AG09319 (cell line): ENCODE measurements at regions not wholly inside any gene's neighbourhood (a gene's known extent, or its start where the extent isn't known, plus 50 kb on each side); places are given as distances from the start of the nearest gene placed in this dataset.
"Not testable (repeated sequence)": the region's sequence is repeated elsewhere in the genome, so short reads cannot be mapped to it uniquely, and the experiment has no call there.

Source experiments
- DNase-seq: peaks from one replicate; pipeline ENCODE4 v3.0.0-alpha.2; 2010; ENCODE audit warnings: low read depth; ENCODE audit errors: extremely low read depth
- CTCF ChIP-seq: IDR thresholded peaks from 2 replicates; pipeline ENCODE4 v1.5.1; 2011; ENCODE audit warnings: low read depth, mild to moderate bottlenecking, inconsistent platforms, low read length, moderate library complexity

- DNase-seq: no peak
- no peak for TF ChIP-seq CTCF
Observed at GRCh38 chr3:59178698-59179097, 128.9 kb upstream of the CFAP20DC start.

GRCh38 chr3:59171491-59171890 is 121.7 kb upstream of the CFAP20DC start:
- no peak for DNase-seq
- TF ChIP-seq CTCF: no peak

GRCh38 chr3:59170166-59170565 is 120.3 kb upstream of the CFAP20DC start:
- DNase-seq: not testable (repeated sequence)

- TF ChIP-seq CTCF: no peak
- DNase-seq: no peak
Observed at GRCh38 chr3:59167756-59168155, 117.9 kb upstream of the CFAP20DC start.

GRCh38 chr3:59163953-59164352 is 114.1 kb upstream of the CFAP20DC start:
- TF ChIP-seq CTCF: no peak
- no peak for DNase-seq

- DNase-seq: no peak
- no peak for TF ChIP-seq CTCF
Observed at GRCh38 chr3:59161048-59161447, 111.2 kb upstream of the CFAP20DC start.

GRCh38 chr3:59160133-59160746 is 110.4 kb upstream of the CFAP20DC start:
- DNase-seq: no peak
- no peak for TF ChIP-seq CTCF

- no peak for DNase-seq
- no peak for TF ChIP-seq CTCF
Observed at GRCh38 chr3:59153648-59154047, 103.8 kb upstream of the CFAP20DC start.
